GM12864 (cell line): ENCODE measurements at regions not wholly inside any gene's neighbourhood (a gene's known extent, or its start where the extent isn't known, plus 50 kb on each side); places are given as distances from the start of the nearest gene placed in this dataset.

Experiments used
- DNase-seq: peaks from one replicate; pipeline ENCODE4 v3.0.0-alpha.2; 2011; ENCODE audit warnings: low read depth
- H3K4me3 ChIP-seq: 2 replicates; pipeline ENCODE4 v1.5.1; 2011; ENCODE audit warnings: mild to moderate bottlenecking, low read depth, low read length, control low read depth
- TF ChIP-seq, protein P1 (sequence below): IDR thresholded peaks from 2 replicates; pipeline ENCODE4 v1.5.1; 2011; ENCODE audit warnings: low read depth, mild to moderate bottlenecking, moderate library complexity, low read length, control low read depth, inconsistent platforms; ENCODE audit errors: missing control alignments

DNA sequence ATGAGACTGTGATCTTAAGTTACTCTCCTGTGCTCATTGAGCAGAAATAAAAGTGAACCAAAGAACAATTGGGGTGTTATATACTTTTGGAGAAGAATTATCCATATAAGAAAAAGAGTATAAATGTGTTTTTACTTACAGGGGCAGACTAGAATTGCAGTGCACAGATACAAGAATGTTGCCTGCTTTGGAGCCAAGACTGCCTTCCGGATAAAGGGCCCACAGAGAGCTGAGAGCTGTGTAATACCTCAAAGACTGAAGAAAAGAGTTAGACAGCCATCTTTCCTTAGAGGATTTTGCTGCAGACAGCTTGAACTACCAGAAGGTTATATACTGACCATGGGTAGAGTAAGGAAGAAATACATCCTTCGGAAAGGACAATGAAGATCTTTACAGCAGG is 1235.5 kb upstream of the CITED2 start:
- H3K4me3 ChIP-seq: no peak overlapping the region
- DNase-seq: no peak
- TF ChIP-seq, protein P1, sequence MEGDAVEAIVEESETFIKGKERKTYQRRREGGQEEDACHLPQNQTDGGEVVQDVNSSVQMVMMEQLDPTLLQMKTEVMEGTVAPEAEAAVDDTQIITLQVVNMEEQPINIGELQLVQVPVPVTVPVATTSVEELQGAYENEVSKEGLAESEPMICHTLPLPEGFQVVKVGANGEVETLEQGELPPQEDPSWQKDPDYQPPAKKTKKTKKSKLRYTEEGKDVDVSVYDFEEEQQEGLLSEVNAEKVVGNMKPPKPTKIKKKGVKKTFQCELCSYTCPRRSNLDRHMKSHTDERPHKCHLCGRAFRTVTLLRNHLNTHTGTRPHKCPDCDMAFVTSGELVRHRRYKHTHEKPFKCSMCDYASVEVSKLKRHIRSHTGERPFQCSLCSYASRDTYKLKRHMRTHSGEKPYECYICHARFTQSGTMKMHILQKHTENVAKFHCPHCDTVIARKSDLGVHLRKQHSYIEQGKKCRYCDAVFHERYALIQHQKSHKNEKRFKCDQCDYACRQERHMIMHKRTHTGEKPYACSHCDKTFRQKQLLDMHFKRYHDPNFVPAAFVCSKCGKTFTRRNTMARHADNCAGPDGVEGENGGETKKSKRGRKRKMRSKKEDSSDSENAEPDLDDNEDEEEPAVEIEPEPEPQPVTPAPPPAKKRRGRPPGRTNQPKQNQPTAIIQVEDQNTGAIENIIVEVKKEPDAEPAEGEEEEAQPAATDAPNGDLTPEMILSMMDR: no peak

DNA sequence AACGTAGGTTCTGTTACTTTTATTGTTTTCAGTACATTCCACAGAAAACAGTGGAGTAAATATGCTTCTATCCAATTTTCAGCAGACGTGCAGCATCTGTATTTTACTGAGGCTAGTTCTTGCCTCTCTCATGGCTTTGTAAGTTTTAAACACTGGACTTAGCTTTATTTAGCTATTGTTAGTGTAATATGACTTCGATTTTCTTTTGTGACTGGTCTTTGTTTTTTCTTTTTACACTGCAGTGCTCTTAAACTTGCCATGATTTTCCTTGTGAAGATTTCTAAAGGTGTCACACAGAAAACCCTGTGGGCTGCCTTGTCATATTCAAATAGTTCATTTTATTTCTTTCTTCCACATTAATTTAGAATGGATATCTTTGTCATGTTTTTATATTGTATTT is 1234.9 kb upstream of the CITED2 start:
- TF ChIP-seq, protein P1: no peak
- no peak for DNase-seq
- no peak overlapping the region for H3K4me3 ChIP-seq

GRCh38 chr6:140604786-140605185 is 1230.3 kb upstream of the CITED2 start:
- TF ChIP-seq, protein P1: no peak
- H3K4me3 ChIP-seq: no peak overlapping the region
- DNase-seq: no peak

- TF ChIP-seq, protein P1: no peak
- H3K4me3 ChIP-seq: no peak overlapping the region
- no peak for DNase-seq
These were observed 1228.2 kb upstream of the CITED2 start for GRCh38 chr6:140602431-140603248.

- H3K4me3 ChIP-seq: no peak overlapping the region
- no peak for DNase-seq
- TF ChIP-seq, protein P1: no peak
These were observed 1226.8 kb upstream of the CITED2 start for GRCh38 chr6:140601021-140601808.

GRCh38 chr6:140599916-140600315 is 1225.5 kb upstream of the CITED2 start:
- TF ChIP-seq, protein P1: no peak
- no peak overlapping the region for H3K4me3 ChIP-seq
- DNase-seq: no peak
